ENCODE measurements at regions not wholly inside any gene's neighbourhood (a gene's known extent, or its start where the extent isn't known, plus 50 kb on each side); places are given as distances from the start of the nearest gene placed in this dataset.

- H3K9me3 ChIP-seq (replicated peaks in 1 of 2; ENCODE audit: control insufficient read depth in 1 of 2, insufficient read depth in 1 of 2, low read length in 2 of 2) = no peaks in the 10 kb centered on the region
- intact Hi-C loops (cut with micrococcal nuclease) = no loop called here
- no peaks in the 10 kb centered on the region for H3K27me3 ChIP-seq (ENCODE audit: control insufficient read depth in 2 of 2, insufficient read depth in 2 of 2, low read length in 2 of 2)
- no peak overlapping the region for H3K9ac ChIP-seq (ENCODE audit: insufficient read depth, low read length, poor library complexity, severe bottlenecking)
- DNase-seq = no peak
- no peak overlapping the region for H3K27ac Mint-ChIP-seq
- H3K4me2 ChIP-seq (replicated peaks; ENCODE audit: extremely low read depth, low read length, poor library complexity, severe bottlenecking) = no peak overlapping the region
- no peaks in the 10 kb centered on the region for H3K36me3 ChIP-seq (replicated peaks in 1 of 2; ENCODE audit: control insufficient read depth in 1 of 2, insufficient read depth in 2 of 2, low read length in 2 of 2)
- H3K79me2 ChIP-seq (ENCODE audit: insufficient read depth, low read length) = no peaks in the 10 kb centered on the region
- no peak overlapping the region for H3K4me3 ChIP-seq (replicated peaks in 1 of 3; ENCODE audit: low read depth in 2 of 3, low read length in 3 of 3)
- no peaks in the 10 kb centered on the region for H3K4me1 Mint-ChIP-seq
- TF ChIP-seq CTCF (IDR thresholded peaks at IDR 0.05) = no peak
- no peak overlapping the region for H3K4me3 Mint-ChIP-seq
- H3K4me1 ChIP-seq (ENCODE audit: control insufficient read depth in 1 of 2, insufficient read depth in 2 of 2, low read length in 2 of 2) = no peaks in the 10 kb centered on the region
- 94% methylated on average over 4 of the region's 5 CpGs for WGBS (ENCODE audit: insufficient coverage)
- no peak overlapping the region for H3K27ac ChIP-seq (ENCODE audit: low read depth in 1 of 2, low read length in 2 of 2)
- H2AFZ ChIP-seq (ENCODE audit: insufficient read depth, low read depth, low read length, poor library complexity, severe bottlenecking) = no peak overlapping the region
- peaks cover 0 to 7% (median 2%) of the 10 kb centered on the region in 7 donors for H3K9me3 Mint-ChIP-seq
- no peaks in the 10 kb centered on the region for H4K20me1 ChIP-seq (ENCODE audit: insufficient read depth, low read length)
- H3K27me3 Mint-ChIP-seq (ENCODE audit: low read depth in 3 of 3) = peaks cover 2% of the 10 kb centered on the region in 3 donors
- H3K36me3 Mint-ChIP-seq = no peaks in the 10 kb centered on the region
Observed at GRCh38 chr20:19090332-19090731, 122.1 kb upstream of the SLC24A3 start.

GRCh38 chr20:19094959-19095541 is 117.4 kb upstream of the SLC24A3 start:
- Histone ChIP-seq H3K9ac (ENCODE audit: insufficient read depth, low read length, poor library complexity, severe bottlenecking) (no peak overlapping the region), H3K4me1 (ENCODE audit: control insufficient read depth in 1 of 2, insufficient read depth in 2 of 2, low read length in 2 of 2) (peaks cover 12 to 17% of the 10 kb centered on the region in 2 donors), H3K36me3 (replicated peaks in 1 of 2; ENCODE audit: control insufficient read depth in 1 of 2, insufficient read depth in 2 of 2, low read length in 2 of 2) (no peaks in the 10 kb centered on the region), H3K4me2 (replicated peaks; ENCODE audit: extremely low read depth, low read length, poor library complexity, severe bottlenecking) (no peak overlapping the region), H3K27me3 (ENCODE audit: control insufficient read depth in 2 of 2, insufficient read depth in 2 of 2, low read length in 2 of 2) (no peaks in the 10 kb centered on the region), H3K79me2 (ENCODE audit: insufficient read depth, low read length) (no peaks in the 10 kb centered on the region), H4K20me1 (ENCODE audit: insufficient read depth, low read length) (no peaks in the 10 kb centered on the region), H3K4me3 (replicated peaks in 1 of 3; ENCODE audit: low read depth in 2 of 3, low read length in 3 of 3) (no peak overlapping the region), H3K9me3 (replicated peaks in 1 of 2; ENCODE audit: control insufficient read depth in 1 of 2, insufficient read depth in 1 of 2, low read length in 2 of 2) (no peaks in the 10 kb centered on the region), H2AFZ (ENCODE audit: insufficient read depth, low read depth, low read length, poor library complexity, severe bottlenecking) (no peak overlapping the region), H3K27ac (ENCODE audit: low read depth in 1 of 2, low read length in 2 of 2) (no peak overlapping the region)
- 98% methylated on average over 4 of the region's 5 CpGs for WGBS (ENCODE audit: insufficient coverage)
- H3K36me3 Mint-ChIP-seq = no peaks in the 10 kb centered on the region
- H3K27ac Mint-ChIP-seq = no peak overlapping the region
- DNase-seq = no peak
- no peak for TF ChIP-seq CTCF (IDR thresholded peaks at IDR 0.05)
- peaks cover 0 to 3% (median 0%) of the 10 kb centered on the region in 7 donors for H3K9me3 Mint-ChIP-seq
- peaks cover 15% of the 10 kb centered on the region for H3K4me1 Mint-ChIP-seq
- peaks cover 2 to 4% (median 2%) of the 10 kb centered on the region in 3 donors for H3K27me3 Mint-ChIP-seq (ENCODE audit: low read depth in 3 of 3)
- H3K4me3 Mint-ChIP-seq = no peak overlapping the region
- intact Hi-C loops (cut with micrococcal nuclease) = no loop called here

Measured in CD14-positive monocyte (primary cell).